ENCODE measurements at regions not wholly inside any gene's neighbourhood (a gene's known extent, or its start where the extent isn't known, plus 50 kb on each side); places are given as distances from the start of the nearest gene placed in this dataset.

DNA sequence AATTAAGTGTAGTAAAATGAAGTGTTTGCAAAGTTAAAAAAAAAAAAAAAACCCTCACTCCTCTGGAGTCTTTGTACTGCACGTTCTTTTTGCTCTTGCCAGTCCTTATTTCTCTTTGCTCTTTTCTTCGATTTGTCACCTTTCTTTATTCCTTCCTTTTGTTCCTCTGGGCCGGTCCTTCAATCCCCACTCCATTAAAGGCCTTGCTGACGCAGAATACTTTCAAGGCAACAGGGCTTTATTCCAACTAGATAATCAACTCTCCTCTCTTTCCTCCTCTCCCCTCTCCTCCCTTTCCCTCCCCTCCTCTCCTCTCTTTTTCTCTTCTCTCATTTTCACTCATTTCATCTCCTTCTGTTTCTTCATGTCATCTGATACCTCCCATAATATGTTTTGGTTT is 138.2 kb upstream of the NTM start:
- H3K36me3 Mint-ChIP-seq (ENCODE audit: insufficient read depth) = no peaks in the 10 kb centered on the region
- TF ChIP-seq, protein P1, sequence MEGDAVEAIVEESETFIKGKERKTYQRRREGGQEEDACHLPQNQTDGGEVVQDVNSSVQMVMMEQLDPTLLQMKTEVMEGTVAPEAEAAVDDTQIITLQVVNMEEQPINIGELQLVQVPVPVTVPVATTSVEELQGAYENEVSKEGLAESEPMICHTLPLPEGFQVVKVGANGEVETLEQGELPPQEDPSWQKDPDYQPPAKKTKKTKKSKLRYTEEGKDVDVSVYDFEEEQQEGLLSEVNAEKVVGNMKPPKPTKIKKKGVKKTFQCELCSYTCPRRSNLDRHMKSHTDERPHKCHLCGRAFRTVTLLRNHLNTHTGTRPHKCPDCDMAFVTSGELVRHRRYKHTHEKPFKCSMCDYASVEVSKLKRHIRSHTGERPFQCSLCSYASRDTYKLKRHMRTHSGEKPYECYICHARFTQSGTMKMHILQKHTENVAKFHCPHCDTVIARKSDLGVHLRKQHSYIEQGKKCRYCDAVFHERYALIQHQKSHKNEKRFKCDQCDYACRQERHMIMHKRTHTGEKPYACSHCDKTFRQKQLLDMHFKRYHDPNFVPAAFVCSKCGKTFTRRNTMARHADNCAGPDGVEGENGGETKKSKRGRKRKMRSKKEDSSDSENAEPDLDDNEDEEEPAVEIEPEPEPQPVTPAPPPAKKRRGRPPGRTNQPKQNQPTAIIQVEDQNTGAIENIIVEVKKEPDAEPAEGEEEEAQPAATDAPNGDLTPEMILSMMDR (IDR thresholded peaks at IDR 0.05; ENCODE audit: unreplicated experiment) = no peak
- H3K27ac Mint-ChIP-seq = no peak overlapping the region
- no peak for DNase-seq (ENCODE audit: low spot score, unreplicated experiment)
- H3K4me3 Mint-ChIP-seq (ENCODE audit: low read depth) = no peak overlapping the region
- H3K9me3 Mint-ChIP-seq (ENCODE audit: low read depth) = no peaks in the 10 kb centered on the region
- no peaks in the 10 kb centered on the region for H3K4me1 Mint-ChIP-seq (ENCODE audit: low read depth)
- peaks cover 15% of the 10 kb centered on the region for H3K27me3 Mint-ChIP-seq

DNA sequence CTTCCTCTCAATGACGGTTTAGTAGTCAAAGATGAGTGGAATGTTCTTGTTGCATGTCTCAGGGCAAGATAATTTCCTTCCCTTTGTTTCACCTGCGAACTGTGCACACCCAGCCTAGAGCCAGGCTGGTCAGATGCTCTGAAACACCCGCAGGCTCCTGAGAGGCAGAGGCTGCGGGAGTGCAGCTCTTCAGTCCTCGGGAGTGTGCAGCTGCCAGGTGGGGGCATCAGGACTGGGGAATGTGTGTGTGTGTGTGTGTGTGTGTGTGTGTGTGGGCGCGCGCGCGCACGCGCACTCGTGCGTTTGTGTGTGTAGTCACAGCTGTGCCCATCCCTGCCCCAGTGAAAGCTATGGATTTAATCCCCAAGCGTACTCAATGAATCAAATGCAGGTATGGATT is 136.2 kb upstream of the NTM start:
- no peak for DNase-seq (ENCODE audit: low spot score, unreplicated experiment)
- H3K4me1 Mint-ChIP-seq (ENCODE audit: low read depth) = no peaks in the 10 kb centered on the region
- TF ChIP-seq, protein P1 (IDR thresholded peaks at IDR 0.05; ENCODE audit: unreplicated experiment) = no peak
- H3K27ac Mint-ChIP-seq = peak overlapping the region; percentile 62
- H3K27me3 Mint-ChIP-seq = peaks cover 15% of the 10 kb centered on the region
- no peaks in the 10 kb centered on the region for H3K36me3 Mint-ChIP-seq (ENCODE audit: insufficient read depth)
- H3K4me3 Mint-ChIP-seq (ENCODE audit: low read depth) = no peak overlapping the region
- H3K9me3 Mint-ChIP-seq (ENCODE audit: low read depth) = no peaks in the 10 kb centered on the region

DNA sequence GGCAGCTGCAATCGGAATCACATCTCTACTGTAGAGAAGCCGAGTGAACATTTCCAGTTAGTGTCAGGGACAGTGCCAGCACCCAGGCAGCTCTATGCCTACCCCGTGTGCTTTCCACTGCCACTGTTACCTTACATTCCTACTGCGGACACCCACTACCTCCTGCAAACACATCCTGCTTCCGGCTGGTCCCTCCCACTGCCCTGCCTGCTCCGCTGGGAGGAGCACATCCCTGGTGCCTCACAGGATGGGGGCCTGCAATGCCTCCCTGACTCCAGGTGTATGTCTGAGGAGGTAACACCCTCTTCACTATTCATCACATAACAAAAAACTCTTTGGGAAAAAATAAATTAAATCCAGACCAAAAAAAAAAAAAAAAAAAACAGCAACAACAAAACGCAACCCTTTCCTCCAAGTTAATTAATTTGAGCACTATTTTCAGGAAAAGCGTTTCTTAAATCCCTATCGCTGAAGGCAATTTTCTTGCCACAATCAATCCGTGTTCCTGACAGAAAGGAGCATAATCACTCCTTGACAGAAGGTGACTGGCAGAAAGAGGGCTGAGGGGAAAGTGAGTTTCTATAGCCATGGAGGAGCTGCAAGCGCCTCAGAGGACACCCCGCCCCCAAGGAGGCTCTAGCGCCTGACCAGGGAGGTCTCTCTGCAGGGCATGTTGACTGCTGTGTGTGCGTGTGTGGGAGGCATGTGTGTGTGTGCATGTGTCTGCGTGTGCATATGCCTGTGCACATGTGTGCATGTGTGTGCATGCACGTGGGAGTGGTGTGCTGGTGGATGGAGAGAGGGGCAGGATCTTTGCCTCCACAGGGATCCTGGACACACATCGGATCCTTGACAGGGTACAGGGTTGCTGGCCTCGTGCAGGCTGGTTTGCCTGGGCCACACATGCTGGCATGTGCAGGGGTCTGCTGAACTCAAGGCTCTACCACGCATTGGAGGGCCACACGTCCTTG is 134.8 kb upstream of the NTM start:
- H3K27ac Mint-ChIP-seq = no peak overlapping the region
- no peaks in the 10 kb centered on the region for H3K4me1 Mint-ChIP-seq (ENCODE audit: low read depth)
- no peak for DNase-seq (ENCODE audit: low spot score, unreplicated experiment)
- TF ChIP-seq, protein P1 (IDR thresholded peaks at IDR 0.05; ENCODE audit: unreplicated experiment) = no peak
- peaks cover 18% of the 10 kb centered on the region for H3K27me3 Mint-ChIP-seq
- H3K4me3 Mint-ChIP-seq (ENCODE audit: low read depth) = no peak overlapping the region
- no peaks in the 10 kb centered on the region for H3K9me3 Mint-ChIP-seq (ENCODE audit: low read depth)
- H3K36me3 Mint-ChIP-seq (ENCODE audit: insufficient read depth) = no peaks in the 10 kb centered on the region

- no peak for DNase-seq (ENCODE audit: low spot score, unreplicated experiment)
- Mint-ChIP-seq H3K36me3 (ENCODE audit: insufficient read depth) (no peaks in the 10 kb centered on the region), H3K9me3 (ENCODE audit: low read depth) (no peaks in the 10 kb centered on the region), H3K4me1 (ENCODE audit: low read depth) (no peaks in the 10 kb centered on the region), H3K4me3 (ENCODE audit: low read depth) (no peak overlapping the region), H3K27ac (no peak overlapping the region), H3K27me3 (peaks cover 22% of the 10 kb centered on the region)
- TF ChIP-seq, protein P1 (IDR thresholded peaks at IDR 0.05; ENCODE audit: unreplicated experiment) = no peak
These were observed 130.0 kb upstream of the NTM start for GRCh38 chr11:131240421-131240820.

DNA sequence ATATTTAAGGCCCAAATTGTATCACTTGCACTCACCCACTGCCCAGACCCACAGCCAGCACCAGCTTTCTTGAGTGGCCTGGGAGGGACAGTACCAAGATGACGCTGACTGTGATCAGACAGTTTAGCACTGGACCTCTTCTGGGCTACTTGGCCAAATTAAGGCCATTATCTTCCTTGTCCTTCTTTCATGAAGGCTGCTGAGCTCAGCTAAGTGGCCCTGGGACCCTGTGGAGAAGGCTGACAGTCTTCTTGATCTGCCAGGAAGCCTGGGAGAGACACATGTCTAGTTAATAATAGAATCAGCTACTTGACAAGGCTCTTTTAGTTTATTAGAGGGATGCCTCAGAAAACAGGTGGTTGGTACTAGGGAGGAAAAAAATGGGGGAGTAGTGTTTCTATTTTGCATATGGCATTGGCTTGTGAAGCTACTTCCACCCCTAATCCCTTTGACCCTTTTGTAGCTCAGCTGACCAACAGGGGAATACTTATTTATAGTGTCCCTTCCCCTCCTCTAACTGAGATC is 127.9 kb upstream of the NTM start:
- TF ChIP-seq, protein P1 (IDR thresholded peaks at IDR 0.05; ENCODE audit: unreplicated experiment) = no peak
- no peaks in the 10 kb centered on the region for H3K36me3 Mint-ChIP-seq (ENCODE audit: insufficient read depth)
- no peak overlapping the region for H3K27ac Mint-ChIP-seq
- no peak for DNase-seq (ENCODE audit: low spot score, unreplicated experiment)
- H3K27me3 Mint-ChIP-seq = peaks cover 36% of the 10 kb centered on the region
- no peak overlapping the region for H3K4me3 Mint-ChIP-seq (ENCODE audit: low read depth)
- no peaks in the 10 kb centered on the region for H3K9me3 Mint-ChIP-seq (ENCODE audit: low read depth)
- H3K4me1 Mint-ChIP-seq (ENCODE audit: low read depth) = no peaks in the 10 kb centered on the region

All from progenitor cell of endocrine pancreas (in vitro differentiated cells).